ENCODE measurements at regions not wholly inside any gene's neighbourhood (a gene's known extent, or its start where the extent isn't known, plus 50 kb on each side); places are given as distances from the start of the nearest gene placed in this dataset.
A peak's percentile ranks its signal among the peaks of the same experiment; 100 is the strongest.

- peak in 1 of 3 donors; percentile 8 for DNase-seq
- intact Hi-C loops (cut with DNase I, micrococcal nuclease): no loop called here
- Histone ChIP-seq H3K36me3 (ENCODE audit: low read depth) (no peaks in the 10 kb centered on the region), H3K4me3 (no peak overlapping the region), H3K9me3 (no peaks in the 10 kb centered on the region), H3K4me1 (ENCODE audit: low read depth) (no peaks in the 10 kb centered on the region)
- no peak for TF ChIP-seq CTCF (IDR thresholded peaks at IDR 0.05)
- ATAC-seq: no peak
These were observed 815.0 kb downstream of the CDH18 start for GRCh38 chr5:19172926-19173470.

- Histone ChIP-seq H3K4me3 (no peak overlapping the region), H3K9me3 (no peaks in the 10 kb centered on the region), H3K4me1 (ENCODE audit: low read depth) (no peaks in the 10 kb centered on the region), H3K36me3 (ENCODE audit: low read depth) (no peaks in the 10 kb centered on the region)
- DNase-seq (no peak), ATAC-seq (no peak)
- intact Hi-C loops (cut with DNase I, micrococcal nuclease): no loop called here
- no peak for TF ChIP-seq CTCF (IDR thresholded peaks at IDR 0.05)
These were observed 812.0 kb downstream of the CDH18 start for GRCh38 chr5:19175776-19176570.

GRCh38 chr5:19179571-19179970, 808.4 kb downstream of the CDH18 start:
- Histone ChIP-seq H3K4me1 (ENCODE audit: low read depth) (no peaks in the 10 kb centered on the region), H3K4me3 (no peak overlapping the region), H3K9me3 (no peaks in the 10 kb centered on the region), H3K36me3 (ENCODE audit: low read depth) (no peaks in the 10 kb centered on the region)
- no peak for TF ChIP-seq CTCF (IDR thresholded peaks at IDR 0.05)
- ATAC-seq (no peak), DNase-seq (no peak)
- intact Hi-C loops (cut with DNase I, micrococcal nuclease): no loop called here

GRCh38 chr5:19189176-19189575, 798.8 kb downstream of the CDH18 start:
- intact Hi-C loops (cut with DNase I, micrococcal nuclease): no loop called here
- DNase-seq (no peak), ATAC-seq (no peak)
- Histone ChIP-seq H3K36me3 (ENCODE audit: low read depth) (no peaks in the 10 kb centered on the region), H3K9me3 (peaks cover 6% of the 10 kb centered on the region), H3K4me1 (ENCODE audit: low read depth) (no peaks in the 10 kb centered on the region), H3K4me3 (no peak overlapping the region)
- TF ChIP-seq CTCF (IDR thresholded peaks at IDR 0.05): no peak

GRCh38 chr5:19193631-19194030, 794.4 kb downstream of the CDH18 start:
- H3K4me1 ChIP-seq (ENCODE audit: low read depth): no peaks in the 10 kb centered on the region
- intact Hi-C loops (cut with DNase I, micrococcal nuclease): no loop called here
- no peak for TF ChIP-seq CTCF (IDR thresholded peaks at IDR 0.05)
- no peaks in the 10 kb centered on the region for H3K36me3 ChIP-seq (ENCODE audit: low read depth)
- H3K4me3 ChIP-seq: no peak overlapping the region
- peaks cover 3% of the 10 kb centered on the region for H3K9me3 ChIP-seq
- no peak for ATAC-seq
- no peak for DNase-seq
